Vagina (tissue), 2 donors: ENCODE measurements at regions not wholly inside any gene's neighbourhood (a gene's known extent, or its start where the extent isn't known, plus 50 kb on each side); places are given as distances from the start of the nearest gene placed in this dataset.

Source experiments
- POLR2A ChIP-seq, 2 donors: fragments of 450-650 bp; IDR thresholded peaks; one replicate each; pipeline ENCODE4 v1.6.1; 2017; ENCODE audit warnings: antibody characterized with exemption in 2 of 2, mild to moderate bottlenecking in 2 of 2, moderate library complexity in 2 of 2
- TF ChIP-seq, protein P1 (sequence below), 3 experiments: fragments of 450-650 bp in 2 of 3; fragments of 200-600 bp in 1 of 3; sonication (generic) in 1 of 3; IDR thresholded peaks; one replicate each; pipeline ENCODE4 v1.5.1; 2017 to 2019; ENCODE audit warnings: antibody characterized with exemption in 3 of 3, mild to moderate bottlenecking in 2 of 3, moderate library complexity in 2 of 3

DNA sequence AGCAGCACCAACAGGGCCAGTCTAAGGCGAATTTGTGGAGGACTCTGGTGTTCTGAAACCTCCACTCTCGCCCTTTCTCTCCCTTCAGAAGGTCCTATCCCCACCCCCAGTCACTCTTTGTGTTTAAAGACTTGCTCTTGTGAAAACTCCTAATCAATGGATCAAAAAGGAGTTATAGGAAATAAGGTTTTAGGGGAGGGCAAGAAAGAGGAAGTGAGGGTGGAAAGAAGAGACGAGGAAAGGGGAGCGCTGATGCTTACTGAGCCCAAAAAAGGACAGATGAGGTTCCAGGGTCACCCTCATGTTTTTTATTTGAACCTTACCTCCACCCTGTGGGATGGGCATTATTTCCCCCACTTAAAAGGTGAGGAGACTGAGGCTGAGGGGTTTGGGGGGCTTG lies 70.0 kb upstream of the SLC6A11 start:
- TF ChIP-seq, protein P1, sequence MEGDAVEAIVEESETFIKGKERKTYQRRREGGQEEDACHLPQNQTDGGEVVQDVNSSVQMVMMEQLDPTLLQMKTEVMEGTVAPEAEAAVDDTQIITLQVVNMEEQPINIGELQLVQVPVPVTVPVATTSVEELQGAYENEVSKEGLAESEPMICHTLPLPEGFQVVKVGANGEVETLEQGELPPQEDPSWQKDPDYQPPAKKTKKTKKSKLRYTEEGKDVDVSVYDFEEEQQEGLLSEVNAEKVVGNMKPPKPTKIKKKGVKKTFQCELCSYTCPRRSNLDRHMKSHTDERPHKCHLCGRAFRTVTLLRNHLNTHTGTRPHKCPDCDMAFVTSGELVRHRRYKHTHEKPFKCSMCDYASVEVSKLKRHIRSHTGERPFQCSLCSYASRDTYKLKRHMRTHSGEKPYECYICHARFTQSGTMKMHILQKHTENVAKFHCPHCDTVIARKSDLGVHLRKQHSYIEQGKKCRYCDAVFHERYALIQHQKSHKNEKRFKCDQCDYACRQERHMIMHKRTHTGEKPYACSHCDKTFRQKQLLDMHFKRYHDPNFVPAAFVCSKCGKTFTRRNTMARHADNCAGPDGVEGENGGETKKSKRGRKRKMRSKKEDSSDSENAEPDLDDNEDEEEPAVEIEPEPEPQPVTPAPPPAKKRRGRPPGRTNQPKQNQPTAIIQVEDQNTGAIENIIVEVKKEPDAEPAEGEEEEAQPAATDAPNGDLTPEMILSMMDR (IDR thresholded peaks at IDR 0.05), result no peak
- no peak for TF ChIP-seq POLR2A (IDR thresholded peaks at IDR 0.05)
